Prostate gland (tissue), 2 donors: ENCODE measurements at regions not wholly inside any gene's neighbourhood (a gene's known extent, or its start where the extent isn't known, plus 50 kb on each side); places are given as distances from the start of the nearest gene placed in this dataset.
"Not testable (repeated sequence)": the region's sequence is repeated elsewhere in the genome, so short reads cannot be mapped to it uniquely, and the experiment has no call there.

Experiments
- POLR2A ChIP-seq: fragments of 450-650 bp; IDR thresholded peaks from one replicate; pipeline ENCODE4 v1.6.1; 2016; ENCODE audit warnings: antibody characterized with exemption, mild to moderate bottlenecking
- POLR2AphosphoS5 ChIP-seq: sonication (generic); formaldehyde crosslinking; IDR thresholded peaks from one replicate; pipeline ENCODE4 v1.6.1; 2017; ENCODE audit warnings: antibody characterized with exemption
- TF ChIP-seq, protein P1 (sequence below), 4 experiments: fragments of 200-600 bp in 2 of 4; fragments of 450-650 bp in 2 of 4; sonication (generic) in 2 of 4; IDR thresholded peaks; 1 replicate in 3 of 4; 2 replicates in 1 of 4; pipeline ENCODE4 v1.5.1; 2016 to 2019; ENCODE audit warnings: antibody characterized with exemption in 4 of 4, mild to moderate bottlenecking in 2 of 4, moderate library complexity in 2 of 4

DNA sequence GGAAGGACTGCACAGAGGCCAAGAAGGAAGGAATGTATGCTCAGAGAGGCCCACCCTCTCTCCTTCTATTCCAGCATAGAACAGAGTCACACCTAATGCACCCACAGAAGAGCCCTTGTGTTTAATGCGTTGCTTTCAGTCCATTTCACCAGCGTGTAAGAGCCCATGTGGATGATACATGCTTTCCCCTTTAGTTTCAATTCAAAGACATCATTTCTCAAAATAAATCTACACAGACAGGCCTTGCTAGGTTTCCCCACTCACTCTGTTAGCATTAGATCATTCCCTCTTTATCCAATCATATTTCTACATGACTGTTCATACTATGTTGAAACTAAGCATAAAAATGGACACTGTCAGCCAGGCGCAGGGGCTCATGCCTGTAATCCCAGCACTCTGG, 331.5 kb downstream of the CEP170 start:
- TF ChIP-seq, protein P1, sequence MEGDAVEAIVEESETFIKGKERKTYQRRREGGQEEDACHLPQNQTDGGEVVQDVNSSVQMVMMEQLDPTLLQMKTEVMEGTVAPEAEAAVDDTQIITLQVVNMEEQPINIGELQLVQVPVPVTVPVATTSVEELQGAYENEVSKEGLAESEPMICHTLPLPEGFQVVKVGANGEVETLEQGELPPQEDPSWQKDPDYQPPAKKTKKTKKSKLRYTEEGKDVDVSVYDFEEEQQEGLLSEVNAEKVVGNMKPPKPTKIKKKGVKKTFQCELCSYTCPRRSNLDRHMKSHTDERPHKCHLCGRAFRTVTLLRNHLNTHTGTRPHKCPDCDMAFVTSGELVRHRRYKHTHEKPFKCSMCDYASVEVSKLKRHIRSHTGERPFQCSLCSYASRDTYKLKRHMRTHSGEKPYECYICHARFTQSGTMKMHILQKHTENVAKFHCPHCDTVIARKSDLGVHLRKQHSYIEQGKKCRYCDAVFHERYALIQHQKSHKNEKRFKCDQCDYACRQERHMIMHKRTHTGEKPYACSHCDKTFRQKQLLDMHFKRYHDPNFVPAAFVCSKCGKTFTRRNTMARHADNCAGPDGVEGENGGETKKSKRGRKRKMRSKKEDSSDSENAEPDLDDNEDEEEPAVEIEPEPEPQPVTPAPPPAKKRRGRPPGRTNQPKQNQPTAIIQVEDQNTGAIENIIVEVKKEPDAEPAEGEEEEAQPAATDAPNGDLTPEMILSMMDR (IDR thresholded peaks at IDR 0.05): not testable (repeated sequence)
- not testable (repeated sequence) for TF ChIP-seq POLR2AphosphoS5, POLR2A
